Prostate gland (tissue), 2 donors: ENCODE measurements at regions not wholly inside any gene's neighbourhood (a gene's known extent, or its start where the extent isn't known, plus 50 kb on each side); places are given as distances from the start of the nearest gene placed in this dataset.

ENCODE experiments used
- POLR2A ChIP-seq: fragments of 450-650 bp; IDR thresholded peaks from one replicate; pipeline ENCODE4 v1.6.1; 2016; ENCODE audit warnings: antibody characterized with exemption, mild to moderate bottlenecking
- POLR2AphosphoS5 ChIP-seq: sonication (generic); formaldehyde crosslinking; IDR thresholded peaks from one replicate; pipeline ENCODE4 v1.6.1; 2017; ENCODE audit warnings: antibody characterized with exemption
- TF ChIP-seq, protein P1 (sequence below), 4 experiments: fragments of 200-600 bp in 2 of 4; fragments of 450-650 bp in 2 of 4; sonication (generic) in 2 of 4; IDR thresholded peaks; 1 replicate in 3 of 4; 2 replicates in 1 of 4; pipeline ENCODE4 v1.5.1; 2016 to 2019; ENCODE audit warnings: antibody characterized with exemption in 4 of 4, mild to moderate bottlenecking in 2 of 4, moderate library complexity in 2 of 4

DNA sequence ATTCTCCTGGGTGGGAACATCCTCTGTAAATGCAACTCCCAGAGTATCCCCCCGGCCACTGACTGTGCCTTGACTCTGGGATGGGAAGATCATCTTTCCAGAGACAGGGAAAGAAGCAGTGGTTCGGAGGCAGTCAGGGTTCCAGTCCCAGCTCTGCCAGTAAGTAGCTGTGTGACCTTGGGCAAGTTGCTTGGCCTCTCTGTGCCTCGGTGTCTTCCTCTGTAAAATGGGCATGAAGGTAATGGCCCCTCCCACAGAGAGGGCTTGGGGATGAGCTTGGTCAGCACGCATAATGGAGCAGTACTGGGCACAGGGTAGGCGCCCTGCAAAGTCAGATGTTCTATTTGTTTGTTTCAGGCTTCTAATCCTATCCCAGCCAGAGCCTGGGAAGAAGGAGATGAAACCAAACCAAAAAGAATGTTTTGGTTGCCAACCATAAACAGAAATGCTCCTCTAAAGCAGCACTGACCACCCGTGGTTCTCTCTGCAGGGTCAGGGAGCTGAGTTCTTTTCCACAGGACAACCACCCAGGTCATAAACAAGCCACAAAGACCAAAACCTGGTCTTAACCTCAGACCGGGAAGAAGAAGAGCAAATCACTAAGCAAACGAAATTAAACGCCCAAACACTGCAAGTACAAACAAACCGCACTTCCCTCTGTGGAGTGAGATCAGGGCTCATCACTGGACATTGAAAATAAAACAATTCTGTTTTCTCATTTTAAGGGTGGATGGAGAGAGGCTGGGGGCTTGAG, 381.0 kb upstream of the SULF2 start:
- TF ChIP-seq, protein P1, sequence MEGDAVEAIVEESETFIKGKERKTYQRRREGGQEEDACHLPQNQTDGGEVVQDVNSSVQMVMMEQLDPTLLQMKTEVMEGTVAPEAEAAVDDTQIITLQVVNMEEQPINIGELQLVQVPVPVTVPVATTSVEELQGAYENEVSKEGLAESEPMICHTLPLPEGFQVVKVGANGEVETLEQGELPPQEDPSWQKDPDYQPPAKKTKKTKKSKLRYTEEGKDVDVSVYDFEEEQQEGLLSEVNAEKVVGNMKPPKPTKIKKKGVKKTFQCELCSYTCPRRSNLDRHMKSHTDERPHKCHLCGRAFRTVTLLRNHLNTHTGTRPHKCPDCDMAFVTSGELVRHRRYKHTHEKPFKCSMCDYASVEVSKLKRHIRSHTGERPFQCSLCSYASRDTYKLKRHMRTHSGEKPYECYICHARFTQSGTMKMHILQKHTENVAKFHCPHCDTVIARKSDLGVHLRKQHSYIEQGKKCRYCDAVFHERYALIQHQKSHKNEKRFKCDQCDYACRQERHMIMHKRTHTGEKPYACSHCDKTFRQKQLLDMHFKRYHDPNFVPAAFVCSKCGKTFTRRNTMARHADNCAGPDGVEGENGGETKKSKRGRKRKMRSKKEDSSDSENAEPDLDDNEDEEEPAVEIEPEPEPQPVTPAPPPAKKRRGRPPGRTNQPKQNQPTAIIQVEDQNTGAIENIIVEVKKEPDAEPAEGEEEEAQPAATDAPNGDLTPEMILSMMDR (IDR thresholded peaks at IDR 0.05), result no peak
- no peak for TF ChIP-seq POLR2A
- no peak for TF ChIP-seq POLR2AphosphoS5
